GM12873 (cell line): ENCODE measurements at regions not wholly inside any gene's neighbourhood (a gene's known extent, or its start where the extent isn't known, plus 50 kb on each side); places are given as distances from the start of the nearest gene placed in this dataset.

Source experiments
- TF ChIP-seq, protein P1 (sequence below): IDR thresholded peaks from 2 replicates; pipeline ENCODE4 v1.5.1; 2012; ENCODE audit warnings: low read depth, mild to moderate bottlenecking, moderate library complexity, low read length, control low read depth; ENCODE audit not compliant: insufficient read depth; ENCODE audit errors: missing control alignments

DNA sequence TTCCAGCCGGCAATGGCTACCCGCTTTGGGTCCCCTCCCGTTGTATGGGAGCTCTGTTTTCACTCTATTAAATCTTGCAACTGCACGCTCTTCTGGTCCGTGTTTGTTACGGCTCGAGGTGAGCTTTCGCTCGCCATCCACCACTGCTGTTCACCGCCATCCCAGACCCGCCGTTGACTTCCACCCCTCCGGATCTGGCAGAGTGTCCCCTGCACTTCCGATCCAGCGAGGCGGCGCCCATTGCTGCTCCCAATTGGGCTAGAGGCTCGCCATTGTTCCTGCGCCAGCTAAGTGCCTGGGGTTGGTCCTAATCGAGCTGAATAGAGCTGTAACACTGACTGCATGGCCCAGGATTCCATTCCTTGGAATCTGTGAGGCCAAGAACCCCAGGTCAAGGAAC is 359.9 kb downstream of the CTTN start:
- TF ChIP-seq, protein P1, sequence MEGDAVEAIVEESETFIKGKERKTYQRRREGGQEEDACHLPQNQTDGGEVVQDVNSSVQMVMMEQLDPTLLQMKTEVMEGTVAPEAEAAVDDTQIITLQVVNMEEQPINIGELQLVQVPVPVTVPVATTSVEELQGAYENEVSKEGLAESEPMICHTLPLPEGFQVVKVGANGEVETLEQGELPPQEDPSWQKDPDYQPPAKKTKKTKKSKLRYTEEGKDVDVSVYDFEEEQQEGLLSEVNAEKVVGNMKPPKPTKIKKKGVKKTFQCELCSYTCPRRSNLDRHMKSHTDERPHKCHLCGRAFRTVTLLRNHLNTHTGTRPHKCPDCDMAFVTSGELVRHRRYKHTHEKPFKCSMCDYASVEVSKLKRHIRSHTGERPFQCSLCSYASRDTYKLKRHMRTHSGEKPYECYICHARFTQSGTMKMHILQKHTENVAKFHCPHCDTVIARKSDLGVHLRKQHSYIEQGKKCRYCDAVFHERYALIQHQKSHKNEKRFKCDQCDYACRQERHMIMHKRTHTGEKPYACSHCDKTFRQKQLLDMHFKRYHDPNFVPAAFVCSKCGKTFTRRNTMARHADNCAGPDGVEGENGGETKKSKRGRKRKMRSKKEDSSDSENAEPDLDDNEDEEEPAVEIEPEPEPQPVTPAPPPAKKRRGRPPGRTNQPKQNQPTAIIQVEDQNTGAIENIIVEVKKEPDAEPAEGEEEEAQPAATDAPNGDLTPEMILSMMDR = no peak

DNA sequence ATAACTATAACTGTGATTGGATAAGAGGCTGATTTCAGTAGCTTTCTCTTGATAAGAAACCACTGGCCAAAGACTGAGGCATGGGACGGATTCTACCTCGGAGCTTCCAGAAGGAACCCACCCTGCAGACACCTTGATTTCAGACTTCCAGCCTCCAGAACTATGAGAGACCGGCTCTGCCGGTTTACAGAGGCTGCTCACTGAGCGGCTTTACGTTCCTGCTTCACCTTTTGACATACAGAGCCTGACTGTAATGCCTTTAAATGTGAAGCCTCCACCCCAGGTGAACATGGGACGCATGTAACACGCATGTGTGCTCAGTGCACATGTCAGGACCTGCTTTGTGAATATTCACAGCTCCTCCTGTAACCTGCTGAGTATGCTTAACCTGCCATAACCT is 361.5 kb downstream of the CTTN start:
- TF ChIP-seq, protein P1 = no peak

DNA sequence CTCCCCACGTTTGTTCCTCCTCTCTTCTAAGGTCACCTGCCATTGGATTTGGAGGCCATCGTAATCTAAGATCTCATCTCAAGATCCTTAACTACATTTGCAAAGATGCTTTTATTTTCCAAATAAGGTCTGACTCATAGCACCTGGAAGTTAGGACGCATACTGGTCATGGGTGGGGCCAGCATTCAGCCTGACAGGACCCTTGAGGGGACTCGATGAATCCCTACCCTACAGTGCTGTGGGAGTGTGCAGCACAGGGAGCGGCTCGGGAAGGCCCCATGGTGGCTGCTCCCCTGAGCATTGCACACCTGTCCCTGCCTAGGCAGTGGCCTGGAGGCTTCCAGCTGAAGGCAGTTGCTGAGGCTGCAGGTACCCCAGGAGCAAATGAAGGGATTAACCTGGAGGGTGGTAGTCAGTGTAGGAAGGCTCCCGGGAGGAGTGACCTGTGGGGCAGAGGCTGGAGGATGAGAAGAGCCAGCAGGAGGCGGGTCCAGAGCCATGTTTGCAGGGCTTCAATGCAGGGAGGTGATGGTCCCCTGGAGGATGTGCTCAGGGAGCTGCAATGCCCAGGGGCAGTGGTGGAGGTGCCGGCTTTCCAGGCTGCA is 362.2 kb downstream of the CTTN start:
- TF ChIP-seq, protein P1 = no peak

DNA sequence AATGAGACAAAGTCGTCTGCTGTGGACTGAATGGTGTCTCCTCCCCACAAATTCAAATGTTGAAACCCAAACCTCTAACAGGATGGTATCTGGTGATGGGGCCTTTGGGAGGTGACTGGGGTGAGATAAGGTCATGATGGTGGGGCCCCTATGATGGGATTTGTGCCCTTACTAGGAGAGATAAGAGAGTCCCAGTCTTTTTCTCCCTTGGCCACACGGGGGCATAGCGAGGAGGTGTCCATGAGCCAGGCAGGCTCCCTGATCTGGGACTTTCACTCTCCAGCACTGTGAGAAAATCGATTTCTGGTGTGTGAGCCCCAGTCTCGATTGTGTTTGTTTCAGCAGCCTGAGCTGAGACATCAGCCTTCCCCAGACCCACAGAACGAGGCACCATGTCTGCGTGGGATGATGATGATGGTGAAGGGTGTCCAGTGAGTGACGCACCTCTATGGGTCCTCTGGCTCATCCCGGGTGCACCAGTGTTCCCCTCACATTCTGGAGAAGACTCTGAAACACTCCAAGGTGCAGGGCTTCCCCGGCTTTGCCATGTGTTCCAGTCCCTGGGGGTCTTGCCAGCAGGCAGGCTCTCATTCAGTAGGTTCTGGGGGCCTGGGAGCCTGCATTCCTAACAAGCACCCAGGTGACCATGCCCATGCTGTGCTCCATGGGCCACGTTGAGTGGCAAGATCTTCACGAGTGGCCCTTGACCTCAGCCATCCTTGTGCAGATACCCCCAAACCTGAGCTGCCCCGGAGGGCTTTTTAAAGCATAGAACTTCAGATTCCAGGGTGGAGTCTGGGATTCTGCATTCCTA is 363.0 kb downstream of the CTTN start:
- TF ChIP-seq, protein P1 = peak; percentile 19

DNA sequence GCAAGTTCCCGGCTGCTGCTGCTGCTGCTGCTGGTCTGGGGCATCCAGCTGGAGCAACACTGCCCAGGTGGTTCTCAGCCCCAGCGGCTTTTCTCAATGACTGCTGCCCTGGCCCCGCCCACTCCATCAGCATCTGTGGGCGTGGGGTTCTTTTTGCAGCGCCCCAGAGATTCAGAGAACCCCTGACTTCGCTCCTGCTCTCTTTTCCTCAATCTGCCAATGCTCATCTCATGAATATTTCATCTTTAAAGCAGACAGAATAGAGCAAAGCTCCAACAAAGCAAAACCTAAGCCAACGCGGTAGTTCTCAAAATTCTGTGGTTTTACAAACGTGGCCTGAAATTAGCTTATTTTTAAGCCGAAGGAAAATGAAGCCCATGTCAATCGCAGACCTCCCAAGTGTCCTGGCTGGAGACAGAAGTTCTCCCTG is 363.6 kb downstream of the CTTN start:
- TF ChIP-seq, protein P1 = no peak

DNA sequence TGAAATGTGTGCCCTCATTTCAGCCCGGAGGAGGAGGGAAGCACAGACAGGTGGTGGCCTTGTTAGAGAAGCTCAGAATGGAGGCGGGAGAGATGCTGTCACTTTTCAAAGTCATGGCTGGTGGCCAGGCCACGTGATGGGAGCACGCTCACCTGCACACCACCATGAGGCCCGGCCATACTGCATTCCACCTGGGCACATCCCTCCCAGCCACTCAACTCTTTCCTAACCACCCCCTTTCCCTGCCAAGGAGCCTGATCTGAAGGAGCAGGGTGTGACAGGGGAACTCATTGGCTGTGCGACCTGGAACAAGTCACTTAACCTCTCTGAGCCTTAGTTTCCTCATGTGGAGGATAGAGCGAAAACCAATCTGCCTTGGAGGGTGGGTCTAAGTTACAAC is 364.5 kb downstream of the CTTN start:
- TF ChIP-seq, protein P1 = no peak

DNA sequence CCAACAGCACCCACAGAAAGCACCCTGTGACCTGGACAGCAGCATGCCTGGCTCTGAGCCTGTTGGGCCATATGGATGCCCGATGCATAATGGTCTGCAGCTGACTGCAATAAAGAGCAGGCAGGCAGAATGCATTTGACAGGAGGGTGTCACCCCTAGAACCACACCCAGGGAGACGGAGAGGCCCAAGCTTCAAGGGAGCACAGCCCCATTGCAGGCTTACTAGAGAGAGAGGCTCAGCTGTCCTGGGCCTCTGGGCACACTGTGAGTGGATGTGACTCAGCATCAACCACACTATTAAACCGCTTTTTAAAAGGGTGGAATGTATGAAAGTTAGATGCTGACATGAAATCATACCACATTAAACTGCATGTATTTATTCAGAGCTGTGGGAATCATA is 365.3 kb downstream of the CTTN start:
- TF ChIP-seq, protein P1 = no peak
